H9 (cell line): ENCODE measurements at regions not wholly inside any gene's neighbourhood (a gene's known extent, or its start where the extent isn't known, plus 50 kb on each side); places are given as distances from the start of the nearest gene placed in this dataset.

Experiments
- DNase-seq: peaks from one replicate; pipeline ENCODE4 v3.0.0-alpha.2; 2017
- H2AFZ ChIP-seq: one replicate; pipeline ENCODE4 v1.6.1; 2013; ENCODE audit warnings: mild to moderate bottlenecking, low read length, control low read depth, moderate library complexity
- H2AK5ac ChIP-seq: 2 replicates; pipeline ENCODE4 v1.6.1; 2013; ENCODE audit warnings: low read length, control low read depth, mixed read lengths; ENCODE audit not compliant: insufficient read length
- H2BK120ac ChIP-seq: one replicate; pipeline ENCODE4 v1.6.1; 2013; ENCODE audit warnings: low read depth, mild to moderate bottlenecking, low read length, control low read depth, inconsistent platforms; ENCODE audit not compliant: poor library complexity, severe bottlenecking
- H2BK12ac ChIP-seq: 2 replicates; pipeline ENCODE4 v1.6.1; 2013; ENCODE audit warnings: low read length, control low read depth, mixed read lengths, low read depth; ENCODE audit not compliant: insufficient read length
- H2BK15ac ChIP-seq: 2 replicates; pipeline ENCODE4 v1.6.1; 2013; ENCODE audit warnings: low read depth, low read length, control low read depth
- H2BK20ac ChIP-seq: one replicate; pipeline ENCODE4 v1.6.1; 2013; ENCODE audit warnings: low read depth, mild to moderate bottlenecking, low read length, control low read depth, inconsistent platforms; ENCODE audit not compliant: poor library complexity, severe bottlenecking
- H2BK5ac ChIP-seq: 2 replicates; pipeline ENCODE4 v1.6.1; 2013; ENCODE audit warnings: low read length, control low read depth, mixed read lengths; ENCODE audit not compliant: insufficient read length
- H3K14ac ChIP-seq: 2 replicates; pipeline ENCODE4 v1.6.1; 2013; ENCODE audit warnings: low read length, control low read depth; ENCODE audit not compliant: insufficient read depth
- H3K18ac ChIP-seq: 2 replicates; pipeline ENCODE4 v1.6.1; 2013; ENCODE audit warnings: low read depth, mild to moderate bottlenecking, mixed read lengths, low read length, control low read depth; ENCODE audit not compliant: insufficient read length
- H3K23ac ChIP-seq: 2 replicates; pipeline ENCODE4 v1.6.1; 2013; ENCODE audit warnings: low read length, control low read depth, mixed read lengths, low read depth; ENCODE audit not compliant: insufficient read length
- H3K23me2 ChIP-seq: 2 replicates; pipeline ENCODE4 v1.6.1; 2013; ENCODE audit warnings: low read depth, mild to moderate bottlenecking, mixed read lengths, low read length, control low read depth; ENCODE audit not compliant: insufficient read length, poor library complexity, severe bottlenecking
- H3K27ac ChIP-seq: 2 replicates; pipeline ENCODE4 v1.5.1; 2013; ENCODE audit warnings: low read length, control low read depth, mixed read lengths, low read depth; ENCODE audit not compliant: insufficient read length
- H3K27me3 ChIP-seq: 2 replicates; pipeline ENCODE4 v1.6.1; 2013; ENCODE audit warnings: low read length, control low read depth, inconsistent platforms; ENCODE audit not compliant: insufficient read depth
- H3K4ac ChIP-seq: 2 replicates; pipeline ENCODE4 v1.6.1; 2013; ENCODE audit warnings: low read depth, mild to moderate bottlenecking, control low read depth, inconsistent platforms, low read length, moderate library complexity
- H3K4me1 ChIP-seq: 2 replicates; pipeline ENCODE4 v1.6.1; 2013; ENCODE audit warnings: low read length, control low read depth, inconsistent platforms; ENCODE audit not compliant: insufficient read depth
- H3K4me2 ChIP-seq: 2 replicates; pipeline ENCODE4 v1.6.1; 2013; ENCODE audit warnings: low read length, control low read depth, mixed read lengths; ENCODE audit not compliant: insufficient read length, insufficient read depth
- H3K56ac ChIP-seq: 2 replicates; pipeline ENCODE4 v1.6.1; 2013; ENCODE audit warnings: low read depth, mild to moderate bottlenecking, mixed read lengths, low read length, control low read depth; ENCODE audit not compliant: insufficient read length
- H3K79me1 ChIP-seq: 2 replicates; pipeline ENCODE4 v1.6.1; 2013; ENCODE audit warnings: low read depth, mild to moderate bottlenecking, moderate library complexity, low read length, control low read depth, inconsistent platforms; ENCODE audit not compliant: insufficient read depth, poor library complexity, severe bottlenecking
- H3K79me2 ChIP-seq: 2 replicates; pipeline ENCODE4 v1.6.1; 2013; ENCODE audit warnings: low read length, control low read depth, inconsistent platforms; ENCODE audit not compliant: insufficient read depth
- H3K9ac ChIP-seq: 2 replicates; pipeline ENCODE4 v1.6.1; 2013; ENCODE audit warnings: low read length, control low read depth, mixed read lengths; ENCODE audit not compliant: insufficient read length; ENCODE audit errors: extremely low read depth
- H3K9me3 ChIP-seq: one replicate; pipeline ENCODE4 v1.6.1; 2013; ENCODE audit warnings: low read depth, low read length, inconsistent platforms; ENCODE audit not compliant: control insufficient read depth
- H3T11ph ChIP-seq: one replicate; pipeline ENCODE4 v1.6.1; 2013; ENCODE audit warnings: mild to moderate bottlenecking, low read length, control low read depth, inconsistent platforms
- H4K20me1 ChIP-seq: one replicate; pipeline ENCODE4 v1.6.1; 2013; ENCODE audit not compliant: control insufficient read depth, insufficient read length, insufficient read depth
- H4K5ac ChIP-seq: 2 replicates; pipeline ENCODE4 v1.6.1; 2013; ENCODE audit warnings: low read depth, mild to moderate bottlenecking, mixed read lengths, low read length, control low read depth; ENCODE audit not compliant: insufficient read length
- H4K8ac ChIP-seq: replicated peaks from 2 replicates; pipeline ENCODE4 v1.6.1; 2013; ENCODE audit warnings: low read length, control low read depth, mixed read lengths, low read depth; ENCODE audit not compliant: insufficient read length
- H4K91ac ChIP-seq: 2 replicates; pipeline ENCODE4 v1.6.1; 2013; ENCODE audit warnings: low read depth, mild to moderate bottlenecking, moderate library complexity, mixed read lengths, low read length, control low read depth; ENCODE audit not compliant: insufficient read length
- H3K27ac Mint-ChIP-seq, 3 experiments: 2 replicates in 2 of 3; 3 replicates in 1 of 3; pipeline ENCODE4 v1.8.0; 2020 to 2021; ENCODE audit warnings: mixed read lengths in 3 of 3, mild to moderate bottlenecking in 1 of 3, moderate library complexity in 1 of 3
- H3K27me3 Mint-ChIP-seq: 2 replicates; pipeline ENCODE4 v1.8.0; 2021; ENCODE audit warnings: low read depth, mild to moderate bottlenecking, moderate library complexity, mixed read lengths
- H3K36me3 Mint-ChIP-seq, 3 experiments: 2 replicates in 2 of 3; 3 replicates in 1 of 3; pipeline ENCODE4 v1.8.0; 2020 to 2021; ENCODE audit warnings: low read depth in 3 of 3, mixed read lengths in 3 of 3; ENCODE audit not compliant: insufficient read depth in 1 of 3
- H3K4me1 Mint-ChIP-seq, 2 experiments: 2 replicates each; pipeline ENCODE4 v1.8.0; 2020; ENCODE audit warnings: mixed read lengths in 2 of 2
- H3K4me3 Mint-ChIP-seq, 2 experiments: 2 replicates in 1 of 2; 3 replicates in 1 of 2; pipeline ENCODE4 v1.8.0; 2020 to 2021; ENCODE audit warnings: mild to moderate bottlenecking in 2 of 2, mixed read lengths in 2 of 2, moderate library complexity in 1 of 2
- H3K9me3 Mint-ChIP-seq, 2 experiments: 2 replicates in 1 of 2; 3 replicates in 1 of 2; pipeline ENCODE4 v1.8.0; 2020; ENCODE audit warnings: mild to moderate bottlenecking in 2 of 2, mixed read lengths in 2 of 2, moderate library complexity in 1 of 2
- WGBS: extraction: QIAGEN DNeasy Blood & Tissue Kit; methylation state at CpG from one replicate; pipeline ENCODE4 v1.1.7; 2013; ENCODE audit warnings: missing lambda C conversion rate, low lambda C conversion rate, mixed read lengths; ENCODE audit not compliant: insufficient read length; ENCODE audit errors: extremely low coverage; 5-methylcytosine and 5-hydroxymethylcytosine counted together
- TF ChIP-seq, protein P1 (sequence below): fragments of 200-600 bp; sonication (generic); conservative IDR thresholded peaks from 3 replicates; pipeline ENCODE4 v1.8.0; 2021; ENCODE audit warnings: antibody characterized with exemption, mild to moderate bottlenecking

DNA sequence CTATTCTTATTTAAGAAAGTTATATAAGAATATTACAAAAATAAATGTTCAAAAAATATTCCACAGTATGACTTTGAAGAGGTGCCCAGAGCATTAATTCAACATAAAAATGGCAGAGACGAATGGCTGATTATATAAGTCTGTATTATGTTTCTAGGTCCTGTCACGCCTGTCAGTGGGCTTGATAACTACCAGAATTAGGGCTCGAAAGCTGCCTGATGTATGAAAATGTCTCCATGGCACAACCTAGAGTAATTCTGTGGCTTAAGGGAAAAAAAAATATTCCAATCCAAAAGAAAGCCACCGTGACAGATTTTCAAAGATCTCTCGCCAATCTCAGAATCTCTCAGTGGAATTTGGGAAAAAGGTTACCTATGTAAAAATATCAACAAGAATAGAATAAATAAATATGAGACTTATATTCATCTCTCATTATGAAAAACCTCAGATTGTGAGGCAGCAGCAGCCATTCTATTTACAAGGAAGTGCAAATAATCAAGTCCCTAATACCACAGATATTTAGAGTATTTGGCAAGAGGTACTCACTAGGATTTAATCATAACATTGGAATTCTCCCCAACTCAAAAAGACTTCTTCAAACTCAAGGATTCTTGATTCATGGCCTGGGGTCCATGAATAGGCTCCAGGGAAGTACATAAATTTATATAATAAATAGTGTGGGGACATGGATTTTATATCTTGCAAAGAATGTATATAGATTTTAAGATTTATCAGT lies 489.1 kb upstream of the INTU start:
- H3K4me1 Mint-ChIP-seq = peaks cover 5 to 7% of the 10 kb centered on the region in 2 experiments; a peak in 3 of 4 replicates
- H3K4me1 ChIP-seq = no peaks in the 10 kb centered on the region
- H3K4me3 Mint-ChIP-seq = no peak overlapping the region
- H3K9me3 Mint-ChIP-seq = no peaks in the 10 kb centered on the region
- no peaks in the 10 kb centered on the region for H3K27me3 Mint-ChIP-seq
- no peak overlapping the region for H2BK12ac ChIP-seq
- H2BK15ac ChIP-seq = no peak overlapping the region
- no peaks in the 10 kb centered on the region for H3K9me3 ChIP-seq
- no peaks in the 10 kb centered on the region for H3K27me3 ChIP-seq
- no peak overlapping the region for H3K56ac ChIP-seq
- no peak overlapping the region for H2BK120ac ChIP-seq
- WGBS = no CpG with 5 or more reads among the region's 5 CpGs
- H3K4ac ChIP-seq = no peak overlapping the region
- H2AK5ac ChIP-seq = no peak overlapping the region
- no peak overlapping the region for H2BK20ac ChIP-seq
- no peaks in the 10 kb centered on the region for H3K79me2 ChIP-seq
- no peak overlapping the region for H3K18ac ChIP-seq
- no peak overlapping the region for H3K27ac ChIP-seq
- no peak overlapping the region for H4K91ac ChIP-seq
- no peak overlapping the region for H3K9ac ChIP-seq
- H3K36me3 Mint-ChIP-seq = no peaks in the 10 kb centered on the region
- no peak overlapping the region for H4K5ac ChIP-seq
- H3T11ph ChIP-seq = no peak overlapping the region
- H3K79me1 ChIP-seq = no peaks in the 10 kb centered on the region
- H3K23me2 ChIP-seq = no peaks in the 10 kb centered on the region
- H4K8ac ChIP-seq = no peak overlapping the region
- H3K23ac ChIP-seq = no peak overlapping the region
- no peak overlapping the region for H3K4me2 ChIP-seq
- H3K14ac ChIP-seq = no peak overlapping the region
- TF ChIP-seq, protein P1, sequence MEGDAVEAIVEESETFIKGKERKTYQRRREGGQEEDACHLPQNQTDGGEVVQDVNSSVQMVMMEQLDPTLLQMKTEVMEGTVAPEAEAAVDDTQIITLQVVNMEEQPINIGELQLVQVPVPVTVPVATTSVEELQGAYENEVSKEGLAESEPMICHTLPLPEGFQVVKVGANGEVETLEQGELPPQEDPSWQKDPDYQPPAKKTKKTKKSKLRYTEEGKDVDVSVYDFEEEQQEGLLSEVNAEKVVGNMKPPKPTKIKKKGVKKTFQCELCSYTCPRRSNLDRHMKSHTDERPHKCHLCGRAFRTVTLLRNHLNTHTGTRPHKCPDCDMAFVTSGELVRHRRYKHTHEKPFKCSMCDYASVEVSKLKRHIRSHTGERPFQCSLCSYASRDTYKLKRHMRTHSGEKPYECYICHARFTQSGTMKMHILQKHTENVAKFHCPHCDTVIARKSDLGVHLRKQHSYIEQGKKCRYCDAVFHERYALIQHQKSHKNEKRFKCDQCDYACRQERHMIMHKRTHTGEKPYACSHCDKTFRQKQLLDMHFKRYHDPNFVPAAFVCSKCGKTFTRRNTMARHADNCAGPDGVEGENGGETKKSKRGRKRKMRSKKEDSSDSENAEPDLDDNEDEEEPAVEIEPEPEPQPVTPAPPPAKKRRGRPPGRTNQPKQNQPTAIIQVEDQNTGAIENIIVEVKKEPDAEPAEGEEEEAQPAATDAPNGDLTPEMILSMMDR = no peak
- H2AFZ ChIP-seq = no peak overlapping the region
- H4K20me1 ChIP-seq = no peaks in the 10 kb centered on the region
- no peak overlapping the region for H2BK5ac ChIP-seq
- DNase-seq = no peak
- H3K27ac Mint-ChIP-seq = no peak overlapping the region
